Heart left ventricle (tissue), 13 donors: ENCODE measurements at regions not wholly inside any gene's neighbourhood (a gene's known extent, or its start where the extent isn't known, plus 50 kb on each side); places are given as distances from the start of the nearest gene placed in this dataset.
A peak's percentile ranks its signal among the peaks of the same experiment; 100 is the strongest.

ENCODE experiments used
- POLR2A ChIP-seq, 2 donors: fragments of 450-650 bp; IDR thresholded peaks; one replicate each; pipeline ENCODE4 v1.6.1; 2017; ENCODE audit warnings: antibody characterized with exemption in 2 of 2, mild to moderate bottlenecking in 2 of 2, moderate library complexity in 2 of 2
- TF ChIP-seq, protein P1 (sequence below), 12 donors: fragments of 200-600 bp; sonication (generic) in 4 of 12; IDR thresholded peaks; one replicate each; pipeline versions ENCODE4 v1.5.0 to v1.8.0; 2018 to 2022; ENCODE audit warnings: antibody characterized with exemption in 12 of 12, mild to moderate bottlenecking in 5 of 12
- donor health status: ischemic (EF 13 %, LVEDD 7.1; RV severe dilation, severe dysfunction).
- donor health status: DM: no; HTN: yes; CAD: no.
- donor health status: DM: no; HTN: no; CAD: no.
- donor health status: ischemic (EF 25% LVEDD 6.9; RV normal size, moderate dysfunction).
- donor health status: ischemic (EF 25% LVEDD 5.7; RV mildly dilated, moderate dysfunction).
- donor health status: ischemic (EF 35%, LVEDD 5.7; RV mildly dilated, moderate dysfunction).
- donor health status: nonischemic (EF 11% LVEDD 7.7; RV severe dilation, severe dysfunction).
- donor health status: DM: yes; HTN: yes; CAD: no.
- donor health status: PGD.
- donor health status: ischemic (EF 29% LVEDD 5.4; RV normal size, mild dysfunction).
- donor health status: nonischemic (EF 23%, LVEDD 6.1; RV moderate dilation, normal function).

DNA sequence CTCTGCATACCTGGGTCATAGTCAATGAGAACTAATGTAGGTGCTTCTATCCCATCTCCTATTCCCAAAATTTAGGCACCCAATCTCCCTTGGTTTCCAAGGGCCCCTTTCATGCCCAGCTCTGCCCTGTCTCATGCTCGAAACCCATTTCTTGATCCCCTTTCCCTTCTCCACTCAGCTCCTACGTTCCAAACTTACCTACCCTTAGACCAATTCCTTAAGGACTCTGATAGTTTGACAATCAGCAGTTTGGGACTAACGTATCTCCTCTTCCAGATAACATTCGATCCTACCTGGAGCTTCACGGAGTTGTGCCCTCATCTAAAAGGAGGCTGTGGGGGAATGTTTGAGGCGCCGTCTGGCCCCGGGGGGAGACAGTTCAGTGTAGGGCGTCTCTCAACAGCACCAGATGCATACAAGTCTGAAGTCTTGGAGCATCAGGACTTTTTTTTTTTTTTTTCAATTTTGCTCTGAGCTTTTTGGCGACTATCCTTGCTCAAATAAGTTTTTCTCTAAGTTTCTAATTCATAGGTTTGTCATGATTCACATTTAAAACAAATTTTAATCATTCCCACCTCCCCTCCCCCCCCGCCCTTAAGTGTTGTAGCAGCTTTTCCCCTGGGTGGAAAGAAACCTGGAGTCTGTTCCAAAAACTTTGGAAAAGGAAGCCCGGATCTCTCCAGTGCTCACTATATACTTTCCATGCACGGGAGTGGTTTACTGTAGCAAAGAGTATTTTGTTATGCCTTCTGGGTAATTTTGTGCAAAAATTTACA is 141.2 kb upstream of the LGALSL start:
- TF ChIP-seq, protein P1, sequence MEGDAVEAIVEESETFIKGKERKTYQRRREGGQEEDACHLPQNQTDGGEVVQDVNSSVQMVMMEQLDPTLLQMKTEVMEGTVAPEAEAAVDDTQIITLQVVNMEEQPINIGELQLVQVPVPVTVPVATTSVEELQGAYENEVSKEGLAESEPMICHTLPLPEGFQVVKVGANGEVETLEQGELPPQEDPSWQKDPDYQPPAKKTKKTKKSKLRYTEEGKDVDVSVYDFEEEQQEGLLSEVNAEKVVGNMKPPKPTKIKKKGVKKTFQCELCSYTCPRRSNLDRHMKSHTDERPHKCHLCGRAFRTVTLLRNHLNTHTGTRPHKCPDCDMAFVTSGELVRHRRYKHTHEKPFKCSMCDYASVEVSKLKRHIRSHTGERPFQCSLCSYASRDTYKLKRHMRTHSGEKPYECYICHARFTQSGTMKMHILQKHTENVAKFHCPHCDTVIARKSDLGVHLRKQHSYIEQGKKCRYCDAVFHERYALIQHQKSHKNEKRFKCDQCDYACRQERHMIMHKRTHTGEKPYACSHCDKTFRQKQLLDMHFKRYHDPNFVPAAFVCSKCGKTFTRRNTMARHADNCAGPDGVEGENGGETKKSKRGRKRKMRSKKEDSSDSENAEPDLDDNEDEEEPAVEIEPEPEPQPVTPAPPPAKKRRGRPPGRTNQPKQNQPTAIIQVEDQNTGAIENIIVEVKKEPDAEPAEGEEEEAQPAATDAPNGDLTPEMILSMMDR (IDR thresholded peaks at IDR 0.05), result peak in 1 of 12 donors; percentile 6
- no peak for TF ChIP-seq POLR2A (IDR thresholded peaks at IDR 0.05)
